Endothelial cell of umbilical vein (primary cell): ENCODE measurements at regions not wholly inside any gene's neighbourhood (a gene's known extent, or its start where the extent isn't known, plus 50 kb on each side); places are given as distances from the start of the nearest gene placed in this dataset.

Experiments
- BruUV-seq: library from RNA; stranded (reverse); fragments of 400-500 nt; replicated peaks from 2 replicates; lab custom pipeline; 2021; lab: Mats Ljungman, UMichigan
- CTCF ChIA-PET: fragments of 300-600, 350-600 bp; sonication (Branson Sonifier 250); formaldehyde crosslinking; loops from one replicate; lab custom pipeline; 2021; ENCODE audit warnings: antibody characterized with exemption, inconsistent platforms; lab: Charles Lee
- POLR2A ChIA-PET: fragments of 300-600, 350-600 bp; sonication (Branson Sonifier 250); formaldehyde crosslinking; loops from one replicate; lab custom pipeline; 2021; ENCODE audit warnings: antibody characterized with exemption, inconsistent platforms; lab: Charles Lee
- DNase-seq: peaks from one replicate; pipeline ENCODE4 v3.0.0-alpha.2; 2011; ENCODE audit warnings: low read depth, low spot score
- FAIRE-seq: peaks from 2 replicates; lab custom pipeline; 2011; peaks lifted over from hg19 to GRCh38; lab: Jason Lieb, UNC
- H2AFZ ChIP-seq: 2 replicates; pipeline ENCODE4 v1.6.0; 2012; ENCODE audit warnings: low read depth, low read length, control low read depth, inconsistent platforms
- H3K27ac ChIP-seq: 2 replicates; pipeline ENCODE4 v1.5.1; 2011; ENCODE audit warnings: low read depth, mild to moderate bottlenecking, control low read depth, low read length, moderate library complexity; ENCODE audit not compliant: insufficient read depth
- H3K27me3 ChIP-seq, 2 experiments: 2 replicates each; pipeline versions ENCODE4 v1.6.0 to v1.6.1; 2011; ENCODE audit warnings: low read length in 2 of 2, mixed read lengths in 1 of 2; ENCODE audit not compliant: control insufficient read depth in 2 of 2, insufficient read depth in 2 of 2
- H3K36me3 ChIP-seq, 2 experiments: 2 replicates in 1 of 2; 3 replicates in 1 of 2; pipeline ENCODE4 v1.5.1; 2011; ENCODE audit warnings: low read length in 2 of 2, mild to moderate bottlenecking in 1 of 2, moderate library complexity in 1 of 2; ENCODE audit not compliant: control insufficient read depth in 2 of 2, insufficient read depth in 2 of 2; ENCODE audit errors: extremely low read depth in 1 of 2
- H3K4me1 ChIP-seq: 3 replicates; pipeline ENCODE4 v1.5.1; 2011; ENCODE audit warnings: mild to moderate bottlenecking, low read length; ENCODE audit not compliant: control insufficient read depth, insufficient read depth; ENCODE audit errors: extremely low read depth
- H3K4me2 ChIP-seq: 2 replicates; pipeline ENCODE4 v1.6.1; 2011; ENCODE audit warnings: low read length, control low read depth, mixed read lengths; ENCODE audit not compliant: insufficient read depth
- H3K4me3 ChIP-seq, 3 experiments: fragments of 200-600 bp in 1 of 3; sonication (generic), shearing (Covaris generic) in 1 of 3; replicated peaks in 1 of 3; 2 replicates each; pipeline ENCODE4 v1.5.1; 2011 to 2016; ENCODE audit warnings: control low read depth in 3 of 3, low read length in 3 of 3, mild to moderate bottlenecking in 2 of 3, inconsistent platforms in 1 of 3, low read depth in 1 of 3, moderate library complexity in 1 of 3; ENCODE audit not compliant: insufficient read depth in 1 of 3
- H3K79me2 ChIP-seq: 2 replicates; pipeline ENCODE4 v1.6.0; 2012; ENCODE audit warnings: low read length, inconsistent platforms; ENCODE audit not compliant: control insufficient read depth, insufficient read depth
- H3K9ac ChIP-seq: replicated peaks from 2 replicates; pipeline ENCODE3; 2011; ENCODE audit warnings: low read length, control low read depth; ENCODE audit not compliant: insufficient read depth; ENCODE audit errors: extremely low read depth
- H3K9me1 ChIP-seq: replicated peaks from 3 replicates; pipeline ENCODE4 v1.6.0; 2011; ENCODE audit warnings: mild to moderate bottlenecking, low read length; ENCODE audit not compliant: control insufficient read depth, insufficient read depth; ENCODE audit errors: extremely low read depth
- H3K9me3 ChIP-seq: replicated peaks from 2 replicates; pipeline ENCODE4 v1.5.1; 2012; ENCODE audit warnings: low read length, inconsistent platforms; ENCODE audit not compliant: control insufficient read depth, insufficient read depth
- H4K20me1 ChIP-seq: replicated peaks from 2 replicates; pipeline ENCODE3; 2011; ENCODE audit warnings: mild to moderate bottlenecking, low read length; ENCODE audit not compliant: control insufficient read depth, insufficient read depth; ENCODE audit errors: extremely low read depth
- EZH2 ChIP-seq: IDR thresholded peaks from 2 replicates; pipeline ENCODE4 v1.6.1; 2012; ENCODE audit warnings: borderline replicate concordance, low read depth, mild to moderate bottlenecking, moderate library complexity, low read length, inconsistent platforms; ENCODE audit not compliant: severe bottlenecking
- FOS ChIP-seq: IDR thresholded peaks from 2 replicates; pipeline ENCODE4 v1.6.1; 2011; ENCODE audit warnings: mild to moderate bottlenecking, low read length, moderate library complexity, borderline replicate concordance; ENCODE audit not compliant: insufficient read depth
- GATA2 ChIP-seq: IDR thresholded peaks from 2 replicates; pipeline ENCODE4 v1.7.0; 2011; ENCODE audit warnings: low read depth, mild to moderate bottlenecking, moderate library complexity, mixed read lengths, low read length; ENCODE audit not compliant: insufficient read length, insufficient read depth
- JUN ChIP-seq: IDR thresholded peaks from 2 replicates; pipeline ENCODE4 v1.6.1; 2011; ENCODE audit warnings: borderline replicate concordance, low read depth; ENCODE audit not compliant: insufficient read length, insufficient read depth
- MYC ChIP-seq: IDR thresholded peaks from one replicate; pipeline ENCODE4 v1.6.1; 2011; ENCODE audit warnings: mild to moderate bottlenecking, low read depth, low read length
- POLR2A ChIP-seq: IDR thresholded peaks from 2 replicates; pipeline ENCODE4 v1.6.1; 2012; ENCODE audit warnings: low read depth, mild to moderate bottlenecking, control low read depth, low read length
- POLR2AphosphoS5 ChIP-seq: IDR thresholded peaks from 2 replicates; pipeline ENCODE4 v1.6.1; 2012; ENCODE audit warnings: low read depth, mild to moderate bottlenecking, control low read depth, low read length, moderate library complexity; ENCODE audit not compliant: insufficient read depth
- dilution Hi-C: fragments of 300-500 bp; cut with MboI; formaldehyde crosslinking; loops from one replicate; pipeline ENCODE4 v1.15.0; 2019; ENCODE audit warnings: low sequenced_read_pairs; ENCODE audit not compliant: extremely low pct_ligation_motif_present
- intact Hi-C: fragments of 100-400 bp; cut with micrococcal nuclease; formaldehyde crosslinking; loops from one replicate; pipeline ENCODE4 v1.10.0; 2022
- TF ChIP-seq, protein P1 (sequence below), 2 donors: IDR thresholded peaks; 1 replicate in 1 of 2; 2 replicates in 1 of 2; pipeline ENCODE4 v1.5.1; 2011; ENCODE audit warnings: low read length in 2 of 2, mild to moderate bottlenecking in 2 of 2, moderate library complexity in 2 of 2, control low read depth in 1 of 2, inconsistent platforms in 1 of 2, low read depth in 1 of 2; ENCODE audit not compliant: insufficient read depth in 1 of 2; ENCODE audit errors: extremely low read depth in 1 of 2

DNA sequence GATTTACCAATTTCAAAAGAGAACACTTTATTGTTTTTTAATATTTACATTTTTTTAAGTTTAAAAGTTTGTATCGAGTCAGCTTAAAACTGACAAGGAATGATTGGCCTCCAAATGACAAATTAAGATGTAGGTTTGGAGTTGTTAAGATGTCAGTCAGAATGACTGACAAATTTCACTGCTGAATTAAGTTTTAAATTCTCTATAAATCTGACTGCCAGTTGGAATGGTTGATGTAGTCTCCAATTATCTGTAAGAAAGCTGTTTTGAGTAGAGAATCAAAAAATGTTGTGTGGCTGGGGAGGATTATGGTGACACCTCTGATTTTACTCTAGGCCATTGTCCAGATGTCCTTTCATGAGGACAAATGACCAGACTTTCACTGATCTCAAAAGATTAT is 165.3 kb upstream of the CDH20 start:
- no peaks in the 10 kb centered on the region for H3K9me1 ChIP-seq
- no peak overlapping the region for H2AFZ ChIP-seq
- no peak overlapping the region for H3K27ac ChIP-seq
- no TSS peak for BruUV-seq
- no peak overlapping the region for H3K4me3 ChIP-seq
- ChIA-PET POLR2A (no interaction called here), CTCF (no interaction called here)
- H3K4me1 ChIP-seq = no peaks in the 10 kb centered on the region
- no peaks in the 10 kb centered on the region for H3K27me3 ChIP-seq
- no peak overlapping the region for H3K4me2 ChIP-seq
- no peak for DNase-seq
- TF ChIP-seq POLR2AphosphoS5 = no peak
- TF ChIP-seq GATA2 = no peak
- no peak for TF ChIP-seq JUN
- no peak for TF ChIP-seq POLR2A
- TF ChIP-seq EZH2 = no peak
- no peak for TF ChIP-seq MYC
- TF ChIP-seq FOS = no peak
- no peaks in the 10 kb centered on the region for H3K79me2 ChIP-seq
- intact Hi-C loops (no loop called here), dilution Hi-C loops (no loop called here)
- no peak for FAIRE-seq
- H4K20me1 ChIP-seq = no peaks in the 10 kb centered on the region
- H3K36me3 ChIP-seq = no peaks in the 10 kb centered on the region
- H3K9ac ChIP-seq = no peak overlapping the region
- H3K9me3 ChIP-seq = no peaks in the 10 kb centered on the region

DNA sequence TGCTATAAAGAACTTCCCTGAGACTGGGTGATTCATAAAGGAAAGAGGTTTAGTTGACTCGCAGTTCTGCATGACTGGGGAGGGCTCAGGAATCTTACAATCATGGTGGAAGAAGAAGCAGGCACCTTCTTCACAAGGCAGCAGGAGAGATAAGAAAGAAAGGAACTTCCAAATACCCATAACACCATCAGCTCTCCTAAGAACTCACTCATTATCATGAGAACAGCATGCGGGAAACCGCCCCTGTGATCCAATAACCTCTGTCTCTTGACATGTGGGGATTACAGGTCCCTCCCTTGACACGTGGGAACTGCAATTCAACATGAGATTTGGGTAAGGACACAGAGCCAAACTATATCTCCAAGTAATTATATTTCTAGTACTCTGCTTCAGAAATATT is 163.8 kb upstream of the CDH20 start:
- ChIA-PET POLR2A (no interaction called here), CTCF (no interaction called here)
- no peaks in the 10 kb centered on the region for H3K9me1 ChIP-seq
- H3K4me3 ChIP-seq = no peak overlapping the region
- no peak overlapping the region for H2AFZ ChIP-seq
- dilution Hi-C loops (no loop called here), intact Hi-C loops (no loop called here)
- no peaks in the 10 kb centered on the region for H3K9me3 ChIP-seq
- FAIRE-seq (no peak), DNase-seq (no peak)
- H3K27me3 ChIP-seq = no peaks in the 10 kb centered on the region
- no peak overlapping the region for H3K27ac ChIP-seq
- H3K4me1 ChIP-seq = no peaks in the 10 kb centered on the region
- no TSS peak for BruUV-seq
- no peak overlapping the region for H3K4me2 ChIP-seq
- TF ChIP-seq, protein P1, sequence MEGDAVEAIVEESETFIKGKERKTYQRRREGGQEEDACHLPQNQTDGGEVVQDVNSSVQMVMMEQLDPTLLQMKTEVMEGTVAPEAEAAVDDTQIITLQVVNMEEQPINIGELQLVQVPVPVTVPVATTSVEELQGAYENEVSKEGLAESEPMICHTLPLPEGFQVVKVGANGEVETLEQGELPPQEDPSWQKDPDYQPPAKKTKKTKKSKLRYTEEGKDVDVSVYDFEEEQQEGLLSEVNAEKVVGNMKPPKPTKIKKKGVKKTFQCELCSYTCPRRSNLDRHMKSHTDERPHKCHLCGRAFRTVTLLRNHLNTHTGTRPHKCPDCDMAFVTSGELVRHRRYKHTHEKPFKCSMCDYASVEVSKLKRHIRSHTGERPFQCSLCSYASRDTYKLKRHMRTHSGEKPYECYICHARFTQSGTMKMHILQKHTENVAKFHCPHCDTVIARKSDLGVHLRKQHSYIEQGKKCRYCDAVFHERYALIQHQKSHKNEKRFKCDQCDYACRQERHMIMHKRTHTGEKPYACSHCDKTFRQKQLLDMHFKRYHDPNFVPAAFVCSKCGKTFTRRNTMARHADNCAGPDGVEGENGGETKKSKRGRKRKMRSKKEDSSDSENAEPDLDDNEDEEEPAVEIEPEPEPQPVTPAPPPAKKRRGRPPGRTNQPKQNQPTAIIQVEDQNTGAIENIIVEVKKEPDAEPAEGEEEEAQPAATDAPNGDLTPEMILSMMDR (IDR thresholded peaks at IDR 0.05; ENCODE audit: extremely low read depth in 1 of 2, insufficient read depth in 1 of 2, low read depth in 1 of 2, low read length in 2 of 2) = no peak
- no peak for TF ChIP-seq GATA2
- no peaks in the 10 kb centered on the region for H3K79me2 ChIP-seq
- no peak overlapping the region for H3K9ac ChIP-seq
- H3K36me3 ChIP-seq = no peaks in the 10 kb centered on the region
- H4K20me1 ChIP-seq = no peaks in the 10 kb centered on the region
